Iris pigment epithelial cell (primary cell): ENCODE measurements at regions not wholly inside any gene's neighbourhood (a gene's known extent, or its start where the extent isn't known, plus 50 kb on each side); places are given as distances from the start of the nearest gene placed in this dataset.

Experiments used
- DNase-seq: peaks from one replicate; pipeline ENCODE4 v3.0.0-alpha.2; 2011; ENCODE audit warnings: low read depth

DNA sequence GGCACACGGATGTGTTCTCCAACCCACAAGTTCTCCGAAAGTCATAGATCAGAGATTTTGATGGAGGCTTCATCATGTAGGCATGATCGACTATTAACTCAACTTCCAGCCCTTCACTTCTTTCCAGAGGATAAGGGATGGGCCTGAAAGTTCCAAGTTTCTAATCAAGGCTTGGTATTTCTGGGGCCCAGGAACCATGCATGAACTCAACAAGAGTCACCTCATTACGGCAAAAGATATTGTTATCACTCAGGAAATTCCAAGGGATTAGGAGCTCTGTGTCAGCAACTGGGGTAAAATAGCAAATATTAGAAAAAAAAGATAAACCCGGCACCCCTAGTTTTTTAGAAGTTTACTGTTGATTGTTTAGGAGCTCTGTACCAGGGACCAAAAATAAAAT is 240.1 kb upstream of the PPP1R2C start:
- DNase-seq, result peak; percentile 16

GRCh38 chrX:43019021-43019420 is 241.1 kb upstream of the PPP1R2C start:
- no peak for DNase-seq

DNA sequence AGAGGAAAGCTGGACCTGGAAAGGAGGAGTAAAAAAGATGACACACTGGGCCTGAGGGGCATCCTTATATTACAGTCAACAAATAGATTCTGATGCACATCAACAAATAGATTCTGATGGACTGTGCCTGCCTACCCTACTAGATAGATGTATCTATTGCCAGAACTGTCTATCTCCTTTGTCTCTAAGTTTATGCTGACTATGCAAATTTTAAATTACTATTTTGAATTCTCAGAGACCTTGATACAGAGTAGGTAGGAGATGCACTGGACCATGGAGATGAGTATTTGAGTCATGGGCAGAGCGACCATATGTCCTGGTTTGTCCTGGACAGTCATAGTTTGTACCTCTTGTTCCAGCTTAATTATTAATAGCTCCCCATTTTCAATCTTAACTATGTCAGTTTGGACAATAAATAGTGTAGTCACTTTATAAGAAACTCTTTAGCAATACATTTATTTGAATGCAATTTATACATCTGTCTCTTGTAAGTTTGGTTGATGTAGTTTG is 247.9 kb upstream of the PPP1R2C start:
- no peak for DNase-seq

DNA sequence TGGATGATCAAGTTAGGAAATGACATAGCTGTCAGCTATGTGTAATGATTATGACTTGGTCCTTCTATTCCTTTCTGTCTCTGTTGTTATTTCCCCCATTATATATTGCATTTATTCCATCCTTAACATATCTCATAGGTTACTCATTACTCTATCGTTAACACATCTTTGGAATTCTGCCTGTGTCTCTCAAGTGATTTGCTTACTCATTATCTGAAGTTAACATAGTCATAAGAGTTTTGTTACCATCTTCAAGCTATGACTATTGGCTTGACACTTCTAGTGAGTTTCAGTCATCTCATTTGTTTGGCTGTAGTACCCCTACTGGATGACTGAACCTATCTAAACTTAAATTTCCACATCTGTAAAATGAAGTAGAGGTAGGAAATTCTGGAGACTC is 286.1 kb upstream of the PPP1R2C start:
- no peak for DNase-seq

GRCh38 chrX:43065978-43066377 is 288.0 kb upstream of the PPP1R2C start:
- DNase-seq, result no peak

DNA sequence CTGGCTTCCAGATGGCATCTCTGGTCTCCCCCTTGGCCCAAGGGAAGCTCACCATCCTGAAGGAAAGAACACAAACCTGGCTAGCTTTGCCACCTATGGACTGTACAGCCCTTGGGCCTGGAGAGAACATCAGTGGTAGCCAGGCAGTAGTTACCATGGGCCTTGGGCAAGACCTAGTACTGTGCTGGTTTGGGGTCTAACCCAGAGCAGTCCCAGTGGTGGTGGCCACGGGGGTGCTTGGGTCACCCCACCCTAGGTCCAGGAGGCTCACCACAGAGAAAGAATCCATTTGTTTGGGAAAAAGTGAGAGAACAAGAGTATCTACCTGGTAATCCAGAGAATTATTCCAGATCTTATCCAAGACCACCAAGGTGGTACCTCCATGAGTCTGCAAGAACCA is 290.7 kb upstream of the PPP1R2C start:
- DNase-seq, result no peak

GRCh38 chrX:43083016-43083415 is 305.1 kb upstream of the PPP1R2C start:
- DNase-seq, result no peak

GRCh38 chrX:43087830-43088229 is 309.9 kb upstream of the PPP1R2C start:
- no peak for DNase-seq

- DNase-seq, result no peak
These were observed 318.9 kb upstream of the PPP1R2C start for GRCh38 chrX:43096830-43097229.

GRCh38 chrX:43106009-43106408 is 328.0 kb upstream of the PPP1R2C start:
- no peak for DNase-seq

GRCh38 chrX:43108828-43109227 is 330.9 kb upstream of the PPP1R2C start:
- DNase-seq, result no peak

DNA sequence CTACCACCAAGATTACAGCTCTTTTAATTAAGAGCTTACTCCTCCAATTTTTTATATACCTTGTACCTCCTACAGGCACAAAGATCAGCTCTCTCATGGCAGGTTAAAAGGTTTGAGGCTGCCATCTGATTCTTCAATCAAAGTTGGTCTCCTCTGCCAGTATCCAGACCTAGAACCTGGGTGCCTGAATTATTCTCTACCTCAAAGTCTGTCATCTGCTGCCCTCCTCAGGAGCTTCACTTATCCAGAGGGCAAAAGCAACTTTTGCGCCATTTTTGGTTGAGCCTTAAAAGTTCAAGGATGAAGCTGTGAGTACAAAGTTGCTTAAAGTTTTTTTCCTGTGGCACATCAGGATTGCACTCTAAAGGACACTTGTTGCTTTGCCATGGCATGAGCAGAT is 343.7 kb upstream of the PPP1R2C start:
- DNase-seq, result peak; percentile 1

DNA sequence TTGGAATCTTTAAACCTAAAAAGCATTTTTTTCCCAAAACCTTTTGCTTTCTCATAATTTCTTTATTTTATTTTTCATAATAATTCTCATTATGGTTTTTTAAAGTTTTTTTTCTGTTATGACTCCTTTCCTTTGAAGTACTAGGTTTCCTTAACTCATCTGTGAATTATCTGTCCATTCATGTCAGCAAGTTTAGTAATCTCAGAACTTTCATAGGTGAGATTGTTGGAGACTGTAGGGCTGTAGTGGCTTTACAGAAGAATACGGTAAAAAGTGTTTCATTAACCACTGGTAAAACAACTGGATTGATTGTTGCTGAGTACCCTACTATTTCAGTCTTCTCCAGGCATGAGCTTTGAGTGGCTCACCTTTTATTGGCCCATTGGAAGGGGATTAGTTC is 361.7 kb upstream of the PPP1R2C start:
- DNase-seq, result no peak

DNA sequence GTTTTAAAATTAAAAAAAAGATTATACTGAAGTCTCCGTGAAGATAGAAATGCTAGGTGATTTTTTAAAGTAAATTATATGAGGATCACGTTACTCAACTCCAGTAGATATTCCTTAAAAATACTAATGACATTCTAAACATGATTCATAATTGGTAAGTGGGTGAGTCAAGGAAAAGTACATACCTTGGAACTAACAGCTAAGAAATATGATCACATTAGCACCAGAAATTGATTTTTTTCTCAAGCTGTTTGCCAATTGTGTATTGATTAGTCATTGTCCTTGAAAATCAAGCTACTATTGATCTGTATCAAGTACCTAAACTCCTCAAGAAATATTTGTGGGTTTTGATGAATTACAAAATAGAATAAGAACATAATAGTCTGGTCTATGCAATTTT is 362.6 kb upstream of the PPP1R2C start:
- DNase-seq, result no peak

- DNase-seq, result no peak
These were observed 363.9 kb upstream of the PPP1R2C start for GRCh38 chrX:43141885-43142284.

DNA sequence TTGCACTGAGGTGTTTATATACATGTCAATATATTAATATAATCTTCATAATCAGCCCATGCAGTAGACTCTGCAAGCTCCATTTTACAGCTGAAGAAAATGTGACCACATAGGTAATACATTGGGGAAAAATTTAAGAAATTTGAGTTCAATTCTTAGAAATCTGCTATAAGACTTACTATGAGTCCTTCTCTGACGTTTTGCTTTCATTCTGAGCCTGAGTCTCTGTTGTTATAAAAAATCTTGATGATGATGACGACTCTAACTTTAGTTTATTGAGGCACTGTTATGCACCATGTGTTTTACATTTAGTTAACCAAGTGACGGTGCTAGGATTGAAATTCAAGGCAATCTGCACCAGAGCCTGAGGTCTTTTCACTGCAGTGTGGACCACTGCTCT is 370.3 kb upstream of the PPP1R2C start:
- no peak for DNase-seq

- no peak for DNase-seq
These were observed 387.5 kb upstream of the PPP1R2C start for GRCh38 chrX:43165343-43165920.

DNA sequence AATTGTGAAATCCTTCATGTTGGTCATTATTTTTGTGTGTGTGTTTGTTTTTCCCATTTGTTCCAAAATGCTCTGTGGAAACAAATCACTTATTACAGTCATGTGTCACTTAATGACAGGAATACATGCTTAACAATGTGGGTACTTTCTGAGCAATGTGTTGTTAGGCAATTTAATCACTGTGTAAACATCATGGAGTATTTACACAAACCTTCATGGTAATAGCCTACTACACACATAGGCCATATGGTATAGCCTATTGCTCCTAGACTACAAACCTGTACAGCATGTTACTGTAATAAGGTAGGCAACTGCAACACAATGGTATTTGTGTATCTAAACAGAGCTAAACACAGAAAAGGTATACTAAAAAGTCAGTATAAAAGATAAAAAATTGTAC is 388.9 kb upstream of the PPP1R2C start:
- DNase-seq, result no peak

- DNase-seq, result no peak
These were observed 397.5 kb upstream of the PPP1R2C start for GRCh38 chrX:43175434-43175833.

DNA sequence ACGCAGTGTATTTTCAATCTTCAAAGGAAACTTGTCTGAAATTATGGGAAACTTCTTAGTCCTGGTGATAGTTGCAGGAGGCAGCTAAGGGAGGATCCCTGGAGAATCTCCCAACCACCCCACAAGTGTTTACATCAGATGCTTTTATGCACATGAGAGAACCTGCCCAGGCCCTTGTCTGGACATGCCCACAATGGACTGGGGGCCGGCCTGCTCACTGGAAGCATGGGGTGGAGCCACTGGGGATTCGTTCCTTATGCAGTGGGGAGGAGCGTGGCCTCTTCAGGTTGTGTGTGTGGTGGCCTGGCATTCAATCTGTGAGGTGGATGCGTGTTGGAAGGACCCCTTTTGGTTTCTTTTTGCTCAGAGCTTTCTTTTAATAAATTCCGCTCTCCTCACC is 398.7 kb upstream of the PPP1R2C start:
- no peak for DNase-seq

GRCh38 chrX:43188296-43188695 is 410.3 kb upstream of the PPP1R2C start:
- DNase-seq, result no peak

DNA sequence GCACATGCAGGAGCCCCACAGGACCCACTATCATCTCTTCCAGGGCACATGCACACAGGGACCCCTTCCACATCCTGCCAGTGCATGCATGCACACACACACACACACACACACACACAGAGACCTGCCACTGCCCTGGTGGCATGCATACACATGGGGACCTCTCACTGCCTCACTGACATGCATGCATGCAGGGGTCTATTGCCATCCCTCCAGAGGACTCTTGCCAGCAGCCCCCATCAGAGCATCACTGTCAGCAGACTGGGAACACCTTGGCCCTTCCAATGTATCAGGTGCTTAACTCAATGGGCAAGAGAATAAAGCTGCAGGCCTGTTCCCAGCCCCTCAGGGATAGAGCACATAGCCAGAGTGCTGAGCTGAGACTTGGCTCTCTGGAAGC is 433.6 kb upstream of the PPP1R2C start:
- no peak for DNase-seq

- DNase-seq, result no peak
These were observed 437.9 kb upstream of the MAOA start for GRCh38 chrX:43218198-43218597.

- no peak for DNase-seq
These were observed 431.6 kb upstream of the MAOA start for GRCh38 chrX:43224496-43224895.
